Activated naive CD4-positive, alpha-beta T cell treated with anti-CD3 and anti-CD28 coated beads for 36 hours (primary cell): ENCODE measurements at regions not wholly inside any gene's neighbourhood (a gene's known extent, or its start where the extent isn't known, plus 50 kb on each side); places are given as distances from the start of the nearest gene placed in this dataset.
"Not testable (repeated sequence)": the region's sequence is repeated elsewhere in the genome, so short reads cannot be mapped to it uniquely, and the experiment has no call there.

Experiments
- CTCF ChIA-PET: fragments of 350-600 bp; sonication (Branson Sonifier 250); formaldehyde crosslinking; loops from one replicate; lab custom pipeline; 2021; ENCODE audit warnings: antibody characterized with exemption; lab: Charles Lee
- DNase-seq: peaks from one replicate; pipeline ENCODE4 v3.0.0-alpha.2; 2020
- H3K27ac Mint-ChIP-seq: one replicate; pipeline ENCODE4 v1.8.0; 2021; ENCODE audit warnings: mild to moderate bottlenecking, mixed read lengths
- H3K27me3 Mint-ChIP-seq: one replicate; pipeline ENCODE4 v1.8.0; 2021; ENCODE audit warnings: low read depth, mixed read lengths
- H3K36me3 Mint-ChIP-seq: one replicate; pipeline ENCODE4 v1.8.0; 2021; ENCODE audit warnings: low read depth, mixed read lengths
- H3K4me1 Mint-ChIP-seq: one replicate; pipeline ENCODE4 v1.8.0; 2021; ENCODE audit warnings: low read depth, mixed read lengths
- H3K4me3 Mint-ChIP-seq: one replicate; pipeline ENCODE4 v1.8.0; 2021; ENCODE audit warnings: mild to moderate bottlenecking, moderate library complexity, mixed read lengths
- H3K9me3 Mint-ChIP-seq: one replicate; pipeline ENCODE4 v1.8.0; 2021; ENCODE audit warnings: mixed read lengths
- intact Hi-C: fragments of 100-400 bp; cut with micrococcal nuclease; formaldehyde crosslinking; loops from one replicate; pipeline ENCODE4 v1.15.1; 2023

DNA sequence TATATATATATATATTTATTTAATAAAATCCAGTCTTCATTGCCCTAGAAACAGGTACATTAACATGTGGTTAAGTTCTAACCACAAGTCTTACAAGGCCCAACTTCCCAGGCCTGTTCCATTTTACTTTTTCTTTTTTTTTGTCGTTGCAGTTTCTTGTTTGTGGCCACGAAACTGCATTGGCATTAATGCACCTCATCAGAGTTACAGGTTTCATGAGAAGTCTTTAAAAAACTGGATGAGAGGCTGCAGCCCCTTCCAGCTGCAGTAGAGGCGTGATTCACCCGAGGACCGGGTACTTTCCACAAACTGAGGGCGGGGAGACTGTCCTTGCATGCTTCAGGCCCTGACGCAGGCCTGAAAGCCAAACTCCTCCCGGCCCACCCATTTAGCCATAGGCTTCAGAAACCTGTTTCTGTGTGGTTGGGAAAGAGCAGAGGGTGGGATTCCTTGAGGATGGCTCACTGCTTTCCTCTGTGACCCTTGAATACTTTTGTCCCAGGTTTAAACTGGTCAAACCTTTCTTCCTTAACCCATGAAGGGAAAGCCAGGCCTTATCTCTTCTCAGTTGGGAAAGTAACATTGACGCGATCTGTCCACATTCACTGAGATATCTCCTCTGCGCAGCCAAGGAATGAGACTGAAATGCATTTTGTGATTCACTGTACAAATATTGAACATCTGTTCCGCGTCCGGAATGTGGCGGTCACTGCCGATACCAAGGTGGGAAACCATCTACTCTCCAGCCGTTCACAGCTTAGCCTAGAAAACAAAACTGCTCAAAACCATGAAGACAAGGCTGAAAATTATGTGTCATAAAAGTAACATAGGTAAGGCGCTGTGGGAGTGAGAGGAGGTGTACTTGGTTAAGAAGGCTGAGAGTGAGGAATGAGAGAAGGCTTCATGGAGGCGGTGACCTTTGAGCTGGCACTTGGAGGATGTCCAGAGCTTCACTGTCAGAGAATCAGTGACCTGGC, 311.7 kb downstream of the GATA3 start:
- Mint-ChIP-seq H3K9me3 (peaks cover 2% of the 10 kb centered on the region), H3K4me1 (peaks cover 28% of the 10 kb centered on the region), H3K27me3 (no peaks in the 10 kb centered on the region), H3K36me3 (no peaks in the 10 kb centered on the region), H3K4me3 (no peak overlapping the region), H3K27ac (no peak overlapping the region)
- CTCF ChIA-PET = no interaction called here
- DNase-seq = peak; percentile 44
- intact Hi-C loops = no loop called here

GRCh38 chr10:8367672-8368411, 313.4 kb downstream of the GATA3 start:
- H3K9me3 Mint-ChIP-seq, H3K4me3 Mint-ChIP-seq, intact Hi-C loops, DNase-seq, H3K27ac Mint-ChIP-seq, H3K27me3 Mint-ChIP-seq, H3K36me3 Mint-ChIP-seq: not testable (repeated sequence)
- peaks cover 25% of the 10 kb centered on the region for H3K4me1 Mint-ChIP-seq
- CTCF ChIA-PET = interaction anchor here (0.7 kb wide), 1 partner anchor 30 kb away, joined by 3 read pairs; no protein-coding TSS in a partner anchor

DNA sequence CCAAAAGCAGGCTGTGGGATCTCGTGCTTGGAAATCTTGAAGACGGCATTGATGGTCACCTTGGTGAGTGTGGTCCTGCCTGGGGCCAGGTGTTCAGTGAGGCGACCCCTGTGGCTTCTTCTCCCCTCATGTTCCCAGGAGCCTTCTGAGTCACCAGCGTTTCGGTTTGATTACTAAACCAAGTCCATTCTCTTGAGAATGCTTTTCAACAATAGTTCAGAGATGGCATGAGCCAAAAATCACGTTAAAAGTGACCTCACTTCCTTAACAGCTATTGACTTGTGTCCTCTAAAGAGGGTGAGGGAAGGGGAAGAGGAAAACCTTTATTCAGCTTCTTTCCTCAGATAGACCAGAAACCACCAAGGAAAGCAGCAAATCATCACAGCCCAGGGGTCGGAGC, 315.2 kb downstream of the GATA3 start:
- peaks cover 2% of the 10 kb centered on the region for H3K9me3 Mint-ChIP-seq
- H3K4me3 Mint-ChIP-seq = no peak overlapping the region
- no peak overlapping the region for H3K27ac Mint-ChIP-seq
- CTCF ChIA-PET = no interaction called here
- peaks cover 12% of the 10 kb centered on the region for H3K4me1 Mint-ChIP-seq
- no peaks in the 10 kb centered on the region for H3K27me3 Mint-ChIP-seq
- no peak for DNase-seq
- H3K36me3 Mint-ChIP-seq = no peaks in the 10 kb centered on the region
- intact Hi-C loops = no loop called here

DNA sequence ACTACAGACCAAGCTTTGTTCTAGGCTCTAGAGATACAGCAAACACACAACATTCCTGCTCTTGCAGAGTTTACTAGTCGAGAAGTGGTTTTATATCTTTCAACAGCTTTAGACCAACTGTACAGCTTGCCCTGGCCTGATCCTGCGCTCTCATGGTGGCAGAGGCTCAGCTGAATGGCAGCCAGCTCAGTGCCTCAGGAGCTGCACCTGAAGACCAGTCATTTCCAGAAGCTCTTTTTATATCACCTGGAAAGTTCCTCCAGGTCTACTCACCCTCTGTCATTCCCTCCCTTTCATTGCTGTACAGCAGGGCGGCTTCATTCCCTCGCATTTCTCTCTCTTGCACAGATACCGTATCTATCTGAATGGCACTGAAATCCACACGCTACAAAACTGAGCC, 319.8 kb downstream of the GATA3 start:
- no peaks in the 10 kb centered on the region for H3K9me3 Mint-ChIP-seq
- no peak for DNase-seq
- no peaks in the 10 kb centered on the region for H3K36me3 Mint-ChIP-seq
- intact Hi-C loops = no loop called here
- H3K27me3 Mint-ChIP-seq = no peaks in the 10 kb centered on the region
- H3K4me3 Mint-ChIP-seq = no peak overlapping the region
- CTCF ChIA-PET = interaction anchor here (1.4 kb wide), 1 partner anchor 9 kb away, joined by 4 read pairs; no protein-coding TSS in a partner anchor
- H3K27ac Mint-ChIP-seq = no peak overlapping the region
- H3K4me1 Mint-ChIP-seq = no peaks in the 10 kb centered on the region

- CTCF ChIA-PET = interaction anchor here (1.4 kb wide), 1 partner anchor 8 kb away, joined by 4 read pairs; no protein-coding TSS in a partner anchor
- H3K27ac Mint-ChIP-seq = no peak overlapping the region
- H3K4me1 Mint-ChIP-seq = no peaks in the 10 kb centered on the region
- no peaks in the 10 kb centered on the region for H3K36me3 Mint-ChIP-seq
- no peak overlapping the region for H3K4me3 Mint-ChIP-seq
- H3K27me3 Mint-ChIP-seq = no peaks in the 10 kb centered on the region
- intact Hi-C loops = no loop called here
- DNase-seq = no peak
- no peaks in the 10 kb centered on the region for H3K9me3 Mint-ChIP-seq
These were observed 320.6 kb downstream of the GATA3 start for GRCh38 chr10:8375137-8375536.

- Mint-ChIP-seq H3K27me3 (no peaks in the 10 kb centered on the region), H3K4me3 (no peak overlapping the region), H3K36me3 (no peaks in the 10 kb centered on the region), H3K4me1 (no peaks in the 10 kb centered on the region), H3K9me3 (no peaks in the 10 kb centered on the region), H3K27ac (no peak overlapping the region)
- intact Hi-C loops = no loop called here
- no peak for DNase-seq
- CTCF ChIA-PET = interaction anchor here (0.7 kb wide), 1 partner anchor 156 kb away, joined by 3 read pairs; no protein-coding TSS in a partner anchor
These were observed 323.9 kb downstream of the GATA3 start for GRCh38 chr10:8378198-8378983.

DNA sequence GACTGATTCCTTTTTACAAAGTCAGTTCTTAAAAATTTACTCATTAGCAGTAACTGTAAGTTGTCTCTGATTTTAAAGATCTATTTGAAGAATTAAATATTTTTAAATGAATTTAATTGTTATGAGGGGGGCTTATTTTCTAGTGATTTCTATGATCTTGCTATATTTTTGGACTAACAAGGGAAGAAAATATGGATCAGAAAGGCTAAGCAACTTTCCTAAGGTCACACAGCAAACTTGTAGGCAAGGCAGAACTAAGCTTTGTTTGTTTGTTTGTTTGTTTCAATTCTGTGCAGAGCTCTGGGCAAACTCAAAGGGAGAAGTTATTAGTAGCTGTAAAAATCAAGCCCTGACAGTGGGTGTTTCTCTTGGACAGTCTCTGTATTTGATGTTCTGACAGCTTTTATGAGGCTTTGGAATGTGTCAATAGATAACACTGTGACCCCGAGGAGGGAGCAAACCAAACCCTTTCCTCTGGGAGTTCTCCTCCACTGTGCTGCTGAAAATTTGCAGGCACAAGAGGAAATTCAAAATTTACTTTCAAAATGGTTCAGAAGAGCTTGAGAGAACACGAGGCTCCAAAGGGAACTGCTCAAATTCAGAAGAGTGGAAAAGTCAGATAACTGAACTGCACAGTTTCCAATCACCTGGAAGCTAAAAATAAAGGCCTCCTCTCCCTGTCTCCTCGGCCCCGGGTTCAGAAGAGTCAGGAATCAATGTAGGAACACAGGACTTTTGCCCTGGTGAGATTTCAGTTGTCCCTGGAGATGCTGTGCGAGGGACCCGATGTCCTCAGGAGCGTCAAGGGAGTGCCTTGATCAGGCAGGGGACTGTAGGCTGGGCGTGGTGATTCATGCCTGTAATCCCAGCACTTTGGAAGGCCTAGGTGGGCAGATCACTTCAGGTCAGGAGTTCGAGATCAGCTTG, 325.7 kb downstream of the GATA3 start:
- no peaks in the 10 kb centered on the region for H3K27me3 Mint-ChIP-seq
- H3K36me3 Mint-ChIP-seq = no peaks in the 10 kb centered on the region
- CTCF ChIA-PET = no interaction called here
- H3K27ac Mint-ChIP-seq = no peak overlapping the region
- intact Hi-C loops = no loop called here
- H3K4me1 Mint-ChIP-seq = no peaks in the 10 kb centered on the region
- DNase-seq = no peak
- H3K9me3 Mint-ChIP-seq = no peaks in the 10 kb centered on the region
- no peak overlapping the region for H3K4me3 Mint-ChIP-seq

DNA sequence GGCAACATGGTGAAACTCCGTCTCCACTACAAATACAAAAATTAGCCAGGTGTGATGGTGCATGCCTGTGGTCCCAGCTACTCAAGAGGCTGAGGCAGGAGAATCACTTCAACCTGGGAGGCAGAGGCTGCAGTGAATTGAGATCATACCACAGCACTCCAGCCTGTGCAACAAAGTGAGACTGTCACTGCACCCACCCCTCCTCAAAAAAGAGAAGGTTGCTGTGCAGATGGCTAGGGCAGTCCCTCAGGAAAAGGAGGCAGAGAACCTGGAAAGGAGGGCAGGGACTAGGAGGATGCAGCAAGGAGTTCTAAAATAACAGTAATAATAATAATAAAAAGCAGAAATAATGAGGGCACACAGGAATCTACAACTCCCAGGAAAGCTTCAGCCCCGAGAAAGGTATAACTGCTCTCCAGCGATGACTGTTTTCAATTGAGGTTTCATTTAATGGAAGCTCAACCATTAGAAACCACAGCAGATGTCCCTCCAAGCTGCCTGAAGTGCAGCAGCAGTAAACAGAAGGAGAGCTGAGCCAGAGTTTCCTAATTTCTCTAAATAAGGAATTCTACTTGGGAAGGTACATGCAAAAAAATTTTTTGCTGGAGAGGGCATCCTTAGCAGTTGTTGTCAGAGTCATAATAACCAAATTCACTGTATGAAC, 326.5 kb downstream of the GATA3 start:
- no peaks in the 10 kb centered on the region for H3K36me3 Mint-ChIP-seq
- H3K27me3 Mint-ChIP-seq = no peaks in the 10 kb centered on the region
- CTCF ChIA-PET = no interaction called here
- no peaks in the 10 kb centered on the region for H3K4me1 Mint-ChIP-seq
- intact Hi-C loops = no loop called here
- H3K9me3 Mint-ChIP-seq = no peaks in the 10 kb centered on the region
- no peak for DNase-seq
- no peak overlapping the region for H3K27ac Mint-ChIP-seq
- H3K4me3 Mint-ChIP-seq = no peak overlapping the region

GRCh38 chr10:8386781-8387180, 332.3 kb downstream of the GATA3 start:
- intact Hi-C loops = no loop called here
- CTCF ChIA-PET = interaction anchor here (1.7 kb wide), 1 partner anchor 24 kb away, joined by 3 read pairs; no protein-coding TSS in a partner anchor
- Mint-ChIP-seq H3K36me3 (no peaks in the 10 kb centered on the region), H3K4me1 (no peaks in the 10 kb centered on the region), H3K27me3 (peaks cover 2% of the 10 kb centered on the region), H3K27ac (no peak overlapping the region), H3K9me3 (peaks cover 4% of the 10 kb centered on the region), H3K4me3 (no peak overlapping the region)
- DNase-seq = no peak

- CTCF ChIA-PET = no interaction called here
- H3K9me3 Mint-ChIP-seq = peaks cover 4% of the 10 kb centered on the region
These were observed 335.1 kb downstream of the GATA3 start for GRCh38 chr10:8389630-8390029.

DNA sequence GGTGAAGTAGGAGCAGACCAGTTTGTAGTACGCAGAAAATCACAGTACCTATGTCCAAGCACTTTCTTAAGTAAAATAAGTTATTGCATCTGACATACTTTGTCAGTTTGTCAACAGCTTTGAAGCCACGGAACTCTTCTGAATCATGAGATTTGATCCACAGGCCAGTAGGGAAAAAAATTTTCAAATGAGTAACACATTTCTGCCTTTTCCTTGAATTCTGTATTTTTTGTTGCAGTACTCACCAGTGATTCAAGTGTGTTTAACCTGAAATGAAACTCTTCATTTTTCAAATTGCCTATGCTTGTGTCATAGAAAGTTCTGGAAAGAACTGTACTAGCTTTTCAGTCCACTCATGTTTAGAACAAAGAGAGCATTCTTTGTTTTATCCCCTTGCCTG, 337.7 kb downstream of the GATA3 start:
- DNase-seq = no peak
- H3K9me3 Mint-ChIP-seq = no peaks in the 10 kb centered on the region
- CTCF ChIA-PET = interaction anchor here (0.7 kb wide), 1 partner anchor 929 kb away, joined by 4 read pairs; no protein-coding TSS in a partner anchor

More at GRCh38 chr10:8389630-8390029, 335.1 kb downstream of the GATA3 start:
- Mint-ChIP-seq H3K27ac (no peak overlapping the region), H3K27me3 (peaks cover 2% of the 10 kb centered on the region), H3K4me3 (no peak overlapping the region), H3K4me1 (no peaks in the 10 kb centered on the region), H3K36me3 (no peaks in the 10 kb centered on the region)
- intact Hi-C loops = no loop called here
- DNase-seq = no peak

More for the DNA sequence above, 337.7 kb downstream of the GATA3 start:
- intact Hi-C loops = no loop called here
- no peak overlapping the region for H3K4me3 Mint-ChIP-seq
- H3K36me3 Mint-ChIP-seq = no peaks in the 10 kb centered on the region
- H3K27ac Mint-ChIP-seq = no peak overlapping the region
- H3K4me1 Mint-ChIP-seq = peaks cover 7% of the 10 kb centered on the region
- H3K27me3 Mint-ChIP-seq = peaks cover 2% of the 10 kb centered on the region
